Stimulated activated CD8-positive, alpha-beta memory T cell treated with anti-CD3 and anti-CD28 coated beads, Interleukin-12 subunit alpha, Interleukin-12 subunit beta, amount 100 ng/mL, for 1 hour (primary cell): ENCODE measurements at regions not wholly inside any gene's neighbourhood (a gene's known extent, or its start where the extent isn't known, plus 50 kb on each side); places are given as distances from the start of the nearest gene placed in this dataset.

Experiments used
- DNase-seq: peaks from one replicate; pipeline ENCODE4 v3.0.0-alpha.2; 2020; ENCODE audit warnings: low read depth

DNA sequence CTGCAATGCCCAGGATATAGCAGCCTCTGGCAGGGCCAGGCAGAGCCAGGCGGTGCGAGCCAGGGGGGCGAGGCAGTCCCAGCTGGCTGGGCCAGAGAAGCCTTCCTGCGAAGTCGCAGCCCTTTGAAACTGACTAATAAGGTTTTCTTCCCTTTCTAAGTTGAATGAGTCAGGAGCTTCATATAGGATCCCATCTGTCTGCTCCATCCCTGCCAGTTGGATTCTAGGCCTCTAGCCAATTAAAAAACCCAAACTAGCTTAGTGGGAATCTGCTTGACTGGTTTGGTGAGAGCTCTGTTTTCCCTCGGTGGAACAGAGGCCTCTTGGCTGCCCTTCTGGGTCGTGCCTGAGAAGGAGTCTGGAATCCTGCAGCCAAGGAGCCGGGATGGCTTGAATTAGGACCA lies 70.1 kb upstream of the RAPGEF1 start:
- DNase-seq = no peak

DNA sequence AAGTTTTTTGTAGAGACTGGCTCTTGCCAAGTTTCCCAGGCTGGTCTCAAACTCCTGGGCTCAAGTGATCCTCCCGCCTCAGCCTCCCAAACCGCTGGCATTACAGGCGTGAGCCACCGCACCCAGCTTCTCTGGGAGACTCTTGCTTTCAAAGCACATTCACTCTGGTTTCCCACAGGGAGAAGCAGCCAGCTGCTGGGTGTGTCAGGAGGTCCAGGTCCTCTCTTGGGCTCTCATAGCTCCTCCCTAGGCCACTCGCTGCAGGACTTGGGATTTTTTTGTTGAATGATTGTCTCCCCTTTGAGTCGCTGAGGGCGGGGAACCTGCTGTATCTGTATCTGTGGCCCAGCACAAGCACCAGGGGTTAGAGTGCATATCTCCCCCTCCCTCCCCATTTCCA lies 68.4 kb upstream of the RAPGEF1 start:
- DNase-seq = no peak

- no peak for DNase-seq
Measured at GRCh38 chr9:131807144-131807983, 67.5 kb upstream of the RAPGEF1 start.

DNA sequence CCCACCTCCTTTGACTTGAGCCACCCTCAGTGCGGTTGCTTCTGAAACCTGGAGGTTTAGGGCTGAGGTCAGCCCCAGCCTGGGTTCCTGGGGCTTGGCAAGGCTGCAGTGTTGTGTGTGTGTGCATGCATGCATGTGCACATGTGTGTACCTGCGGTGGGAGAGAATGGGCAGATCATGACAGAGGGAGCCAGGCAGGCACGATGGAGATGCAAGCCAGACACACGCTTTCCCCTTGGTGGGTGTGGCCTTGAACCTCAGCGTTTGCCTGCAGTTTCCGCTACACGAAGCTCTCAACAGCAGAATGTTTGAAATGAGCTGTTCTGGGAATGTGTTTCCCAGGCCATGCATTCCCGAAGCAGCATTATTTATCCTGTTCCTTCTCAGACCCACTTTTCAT lies 65.9 kb upstream of the RAPGEF1 start:
- no peak for DNase-seq

- DNase-seq = no peak
Measured at GRCh38 chr9:131804826-131805225, 65.0 kb upstream of the RAPGEF1 start.

GRCh38 chr9:131803758-131804411 lies 64.0 kb upstream of the RAPGEF1 start:
- DNase-seq = no peak

DNA sequence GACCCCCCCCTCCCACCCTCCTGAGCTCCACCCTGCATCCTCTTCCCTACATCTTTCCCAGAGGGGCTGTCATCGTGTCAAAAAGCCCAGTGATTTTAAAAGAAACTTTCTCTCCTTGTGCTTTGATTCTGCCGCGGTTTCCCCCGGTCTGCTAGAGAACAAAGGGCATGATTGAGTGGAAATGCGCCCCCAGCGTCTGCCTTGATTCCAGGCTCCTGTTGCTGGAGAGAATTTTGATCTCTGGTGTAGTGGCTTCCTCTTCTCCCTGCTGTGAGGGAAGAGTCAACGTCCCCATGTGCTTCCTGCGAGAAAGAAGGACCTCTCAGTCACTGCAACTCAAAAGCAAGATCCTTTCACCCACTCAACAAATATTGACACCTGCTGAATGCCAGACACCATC lies 61.9 kb upstream of the RAPGEF1 start:
- no peak for DNase-seq

GRCh38 chr9:131800843-131801242 lies 61.0 kb upstream of the RAPGEF1 start:
- DNase-seq = no peak

DNA sequence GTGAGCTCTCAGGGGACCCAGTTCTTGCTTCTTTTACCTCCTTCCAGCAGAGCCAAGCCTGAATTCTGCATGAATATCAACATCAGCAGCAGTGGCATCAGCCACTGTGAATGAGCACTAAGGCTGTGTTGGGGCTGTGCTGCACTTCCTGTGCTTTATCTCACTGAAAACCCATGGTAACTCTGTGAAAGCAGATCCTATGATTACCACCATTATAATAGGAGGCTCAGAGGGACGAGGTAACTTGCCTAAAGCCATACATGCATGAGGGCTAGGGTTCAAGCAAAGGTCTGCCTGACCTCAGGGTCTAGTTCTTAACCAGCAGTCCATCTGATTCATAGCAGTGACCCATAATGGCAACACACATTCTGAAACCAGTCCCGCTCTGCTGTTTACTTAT lies 60.5 kb upstream of the RAPGEF1 start:
- DNase-seq = no peak

DNA sequence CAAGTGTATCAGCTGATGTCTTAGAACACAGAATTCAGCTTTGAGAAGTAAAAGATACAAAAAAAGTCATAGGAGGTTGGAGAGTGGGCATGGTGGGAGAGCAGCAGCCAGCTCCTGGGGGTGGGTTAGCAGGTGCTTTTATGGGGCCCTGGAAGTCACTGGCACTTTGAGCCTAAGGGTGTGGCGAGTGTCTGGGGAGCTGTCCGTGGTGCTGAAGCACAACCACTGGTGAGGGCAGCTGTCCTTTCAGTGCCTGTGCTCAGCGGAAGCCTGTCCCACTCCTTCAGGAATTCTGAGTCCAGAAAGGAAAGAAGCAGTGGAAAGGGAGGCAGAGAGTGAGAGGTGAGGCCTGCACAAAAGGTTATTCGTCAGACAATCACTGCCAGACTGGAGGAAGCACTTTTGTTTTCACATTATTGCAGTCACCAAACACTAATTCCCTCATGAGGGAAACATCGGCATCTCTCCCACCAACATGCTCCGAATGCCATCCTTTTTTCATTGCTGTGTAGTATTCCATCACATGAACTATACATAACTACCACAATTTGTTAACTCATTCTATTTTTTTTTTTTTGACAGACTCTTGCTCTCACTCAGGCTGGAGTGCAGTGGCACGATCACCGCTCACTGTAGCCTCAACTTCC lies 59.4 kb upstream of the RAPGEF1 start:
- peak; percentile 30 for DNase-seq

GRCh38 chr9:131798246-131798645 lies 58.4 kb upstream of the RAPGEF1 start:
- DNase-seq = no peak

DNA sequence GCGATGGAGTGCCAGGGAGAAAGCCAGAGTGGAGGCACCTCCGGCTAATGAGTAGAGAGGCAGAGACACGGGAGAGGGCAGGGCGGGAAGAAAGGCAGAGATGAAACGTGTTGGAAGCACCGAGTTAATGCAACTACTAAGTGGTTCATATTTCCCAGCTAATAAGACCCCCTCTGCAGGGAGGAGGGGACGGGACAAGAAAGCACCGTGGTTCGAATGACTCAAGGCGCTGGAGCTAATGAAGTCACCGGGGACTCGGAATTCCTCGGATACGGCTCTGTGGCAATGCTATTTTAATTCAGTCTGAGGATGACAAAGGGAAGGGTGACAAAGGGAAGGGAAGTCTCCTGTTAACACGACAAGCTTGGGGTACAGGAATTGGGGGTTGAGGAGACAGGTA lies 54.5 kb upstream of the RAPGEF1 start:
- DNase-seq = no peak

DNA sequence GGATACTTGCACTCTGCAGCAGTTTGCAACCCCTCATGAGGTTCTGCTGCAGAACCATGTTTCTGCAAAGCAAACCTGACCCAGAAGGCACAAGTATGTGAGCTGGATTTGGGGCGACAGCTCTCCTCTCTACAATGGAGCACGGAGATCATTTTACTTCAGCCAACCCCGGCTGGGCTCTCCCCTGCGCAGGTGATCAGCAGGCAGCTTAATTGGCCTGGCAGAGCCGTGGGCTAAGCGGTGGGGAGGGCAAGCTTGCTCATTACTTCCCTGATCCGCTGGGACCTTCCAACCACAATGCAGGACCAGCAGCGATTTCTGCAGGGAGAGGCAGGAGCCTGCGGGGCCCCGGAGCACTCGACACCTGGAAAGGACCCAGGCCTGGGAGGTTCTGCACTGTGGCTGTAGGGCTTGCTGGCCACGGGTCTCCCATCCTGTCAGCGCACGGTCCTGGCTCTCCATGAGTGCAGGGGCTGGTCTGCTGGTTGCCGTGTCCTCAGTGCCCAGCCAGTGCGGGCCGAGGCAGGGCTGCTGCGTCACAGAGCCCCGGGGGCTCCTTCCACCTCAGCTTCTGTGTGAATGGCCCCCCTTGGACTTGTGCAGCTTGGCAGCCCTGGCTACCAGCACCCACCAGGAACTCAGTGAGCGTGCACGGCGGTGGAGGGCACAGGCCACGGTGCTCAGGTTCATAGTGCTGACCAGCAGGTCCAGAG lies 51.8 kb upstream of the RAPGEF1 start:
- no peak for DNase-seq
